Ammon's horn (tissue), 1 donor: ENCODE measurements at regions not wholly inside any gene's neighbourhood (a gene's known extent, or its start where the extent isn't known, plus 50 kb on each side); places are given as distances from the start of the nearest gene placed in this dataset.
"Not testable (repeated sequence)": the region's sequence is repeated elsewhere in the genome, so short reads cannot be mapped to it uniquely, and the experiment has no call there.

Experiments used
- DNase-seq: peaks from one replicate; pipeline ENCODE4 v3.0.0-alpha.2; 2016; ENCODE audit warnings: low spot score

DNA sequence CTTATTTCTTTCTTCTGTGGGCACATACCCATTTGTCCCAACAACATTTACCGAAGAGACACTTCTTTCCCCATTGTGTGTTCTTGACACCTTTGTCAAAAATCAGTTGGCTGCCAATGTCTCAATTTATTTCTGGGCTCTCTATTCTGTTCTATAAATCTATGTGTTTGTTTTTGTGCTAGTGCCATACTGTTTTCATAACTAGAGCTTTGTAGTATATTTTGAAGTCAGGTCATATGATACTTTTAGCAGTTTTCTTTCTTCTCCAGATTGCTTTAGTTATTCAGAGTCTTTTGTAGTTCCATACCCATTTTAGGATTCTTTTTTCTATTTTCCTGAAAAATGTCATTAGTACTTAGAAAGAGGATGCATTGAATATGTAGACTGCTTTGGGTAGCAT lies 1276.3 kb downstream of the SLITRK1 start:
- no peak for DNase-seq

DNA sequence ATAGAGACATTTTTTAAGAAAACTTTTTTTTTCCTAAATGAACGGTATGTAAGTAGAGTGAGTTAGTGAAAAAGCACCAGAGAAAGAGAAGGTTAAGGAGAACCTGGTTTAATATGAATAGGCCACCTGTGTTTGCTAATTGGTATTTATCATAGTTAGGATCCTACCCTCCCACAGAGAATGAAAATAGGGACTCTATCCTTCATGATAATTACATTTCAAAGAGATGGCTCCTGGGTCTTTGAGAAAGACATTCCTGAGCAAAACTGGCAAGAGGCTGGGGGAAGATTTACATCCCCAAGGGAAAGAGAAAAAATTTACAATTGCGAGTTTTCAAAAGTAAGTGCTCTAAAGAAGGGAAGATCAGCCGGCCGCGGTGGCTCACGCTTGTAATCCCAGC lies 1284.5 kb downstream of the SLITRK1 start:
- DNase-seq = no peak

DNA sequence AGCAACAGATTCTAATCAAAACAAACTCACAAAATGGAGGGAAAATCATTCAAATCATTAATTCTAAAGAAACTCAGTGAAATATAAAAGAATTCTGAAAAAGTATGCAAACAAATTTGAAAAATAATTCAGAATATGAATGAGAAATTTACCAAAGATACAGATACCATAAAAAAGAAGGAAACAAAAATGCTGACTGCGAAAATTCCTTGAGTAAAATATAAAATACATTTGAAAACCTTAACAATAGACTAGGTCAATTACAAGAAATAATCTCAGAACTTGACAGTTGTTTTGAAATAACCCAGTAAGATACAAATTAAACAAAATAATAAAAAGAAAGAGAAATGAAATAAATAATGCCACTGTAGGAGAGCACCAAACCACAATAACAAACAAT lies 1289.0 kb downstream of the SLITRK1 start:
- DNase-seq = no peak

DNA sequence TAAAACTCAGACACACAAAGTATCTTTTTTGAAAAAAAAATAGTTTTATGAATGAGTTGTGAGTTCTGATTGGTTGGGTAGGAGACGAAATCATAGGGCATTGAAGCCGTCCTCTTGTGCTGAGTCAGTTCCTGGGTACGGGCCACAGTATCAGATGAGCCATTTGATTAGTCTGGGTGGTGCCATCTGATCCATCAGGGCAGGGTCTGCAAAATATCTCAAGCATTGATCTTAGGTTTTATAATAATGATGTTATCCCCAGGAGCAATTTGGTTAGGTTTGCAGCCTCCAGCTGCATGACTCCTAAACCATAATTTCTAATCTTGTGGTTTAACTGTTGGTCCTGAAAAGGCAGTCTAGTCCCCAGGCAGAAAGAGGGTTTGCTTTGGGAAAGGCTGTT lies 1310.6 kb downstream of the SLITRK1 start:
- DNase-seq = no peak

DNA sequence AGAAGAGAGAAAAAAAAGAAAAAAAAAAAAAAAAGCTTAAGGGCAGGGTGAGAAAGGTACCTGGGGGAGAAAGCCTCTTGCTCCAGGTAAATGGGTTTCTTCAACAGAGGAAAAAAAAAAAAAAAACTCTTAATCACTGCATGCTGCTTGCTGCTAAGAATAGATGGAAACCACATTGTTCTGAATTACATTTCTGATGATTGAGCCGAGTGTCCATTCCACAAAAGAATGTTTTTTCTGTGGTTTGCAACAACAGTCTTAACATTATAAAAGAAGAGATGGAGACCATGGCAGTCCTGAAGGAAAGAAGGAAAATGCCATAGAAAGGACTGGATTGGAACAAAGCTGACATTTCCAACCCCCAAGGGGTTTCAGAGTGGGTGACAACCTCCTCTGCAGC lies 1312.7 kb downstream of the SLITRK1 start:
- DNase-seq = no peak

DNA sequence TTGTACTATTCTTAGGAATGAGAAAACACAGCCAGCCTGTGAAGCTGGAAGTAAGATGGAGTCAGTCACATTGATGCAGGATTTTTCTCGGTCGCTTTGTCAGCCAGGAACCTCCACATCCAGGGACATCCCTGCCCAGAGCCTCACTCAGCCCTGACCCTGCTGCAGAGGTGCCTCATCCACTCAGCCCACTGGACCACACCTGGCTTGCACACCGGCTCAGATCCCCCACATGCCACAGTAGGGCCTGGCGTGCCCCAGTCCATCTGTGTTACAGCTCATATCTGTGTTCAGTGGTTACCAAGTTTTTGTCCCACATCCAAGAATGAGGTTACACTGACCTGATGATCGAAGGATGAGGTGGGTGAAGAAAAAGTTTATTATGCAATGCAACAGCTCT lies 1315.4 kb downstream of the SLITRK1 start:
- no peak for DNase-seq

DNA sequence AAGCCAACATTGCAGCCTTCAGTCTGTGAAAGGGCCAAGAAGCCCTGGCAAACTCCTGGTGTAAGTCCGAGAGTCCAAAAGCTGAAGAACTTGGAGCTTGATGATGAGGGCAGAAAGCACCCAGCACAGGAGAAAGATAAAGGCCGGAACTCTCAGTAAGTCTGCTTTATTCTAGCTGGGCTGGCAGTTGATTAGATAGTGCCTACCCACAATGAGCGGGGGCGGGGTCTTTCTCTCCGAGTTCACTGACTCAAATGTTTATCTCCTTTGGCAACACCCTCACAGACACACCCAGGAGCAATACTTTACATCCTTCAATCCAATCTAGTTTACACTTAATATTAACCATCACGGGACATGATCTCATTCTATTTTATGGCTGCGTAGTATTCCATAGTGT lies 1317.1 kb downstream of the SLITRK1 start:
- DNase-seq = no peak

DNA sequence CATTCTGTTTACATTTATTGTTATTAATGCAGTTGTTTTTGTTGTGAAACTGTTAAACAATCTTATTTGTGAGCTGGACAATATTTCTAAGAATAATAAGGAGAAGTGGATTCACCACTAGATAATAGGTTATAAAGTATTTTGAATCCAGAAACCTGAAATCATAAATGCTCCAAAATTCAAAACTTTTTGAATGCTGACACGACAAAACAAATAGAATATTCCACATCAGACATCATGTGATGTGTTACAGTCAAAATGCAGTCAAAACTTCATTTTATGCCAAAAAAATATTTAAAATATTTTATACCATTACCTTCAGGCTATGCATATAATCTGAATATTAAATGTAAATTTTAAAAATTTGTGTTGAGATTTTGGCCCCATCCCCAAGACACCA lies 1321.4 kb downstream of the SLITRK1 start:
- no peak for DNase-seq

DNA sequence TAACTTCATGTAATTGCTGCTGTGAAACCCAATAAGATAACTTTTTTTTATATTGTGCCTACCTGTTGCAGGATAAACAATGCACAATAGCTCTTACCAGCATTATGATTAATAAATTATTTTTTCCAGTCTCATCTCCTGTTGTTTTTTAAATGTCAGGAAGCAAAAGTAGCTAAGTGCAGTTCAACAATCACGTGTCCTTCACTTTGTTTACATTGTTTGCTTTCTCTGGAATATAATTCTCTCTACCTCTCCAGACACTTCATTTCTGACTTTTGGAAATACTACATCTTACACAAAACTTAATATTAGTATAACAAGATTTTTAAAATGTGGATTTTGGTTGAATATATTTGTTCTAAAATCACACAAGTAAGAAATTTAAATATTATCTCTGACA lies 1359.4 kb downstream of the SLITRK1 start:
- no peak for DNase-seq

DNA sequence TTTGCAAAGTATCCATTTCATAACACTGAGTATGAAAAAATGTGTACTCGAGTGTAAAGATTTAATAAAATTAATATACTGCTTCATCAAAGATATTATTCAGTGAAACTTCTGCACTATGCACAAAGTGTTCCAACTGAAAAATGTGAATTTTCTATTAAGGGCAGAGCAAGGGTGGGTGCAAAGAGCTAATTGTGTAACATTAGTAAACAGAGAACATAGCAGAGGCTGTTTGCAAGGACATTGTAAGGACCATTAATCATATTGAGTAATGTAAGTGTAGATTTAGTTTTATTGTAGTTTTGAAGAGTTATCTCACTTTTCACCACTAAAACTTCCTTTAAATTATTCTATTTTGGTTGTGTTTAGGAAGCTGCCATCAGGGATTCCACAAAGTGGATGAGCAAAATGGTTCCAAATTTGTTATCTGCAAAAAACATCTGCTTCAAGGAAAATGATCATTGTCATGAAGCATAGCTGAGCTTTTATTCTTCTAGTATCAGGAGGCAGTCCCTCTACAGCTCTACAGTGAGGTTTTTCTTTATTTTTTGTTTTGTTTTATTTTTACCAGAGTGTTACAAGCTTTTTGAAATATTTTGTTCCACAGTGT lies 1375.4 kb downstream of the SLITRK1 start:
- no peak for DNase-seq

DNA sequence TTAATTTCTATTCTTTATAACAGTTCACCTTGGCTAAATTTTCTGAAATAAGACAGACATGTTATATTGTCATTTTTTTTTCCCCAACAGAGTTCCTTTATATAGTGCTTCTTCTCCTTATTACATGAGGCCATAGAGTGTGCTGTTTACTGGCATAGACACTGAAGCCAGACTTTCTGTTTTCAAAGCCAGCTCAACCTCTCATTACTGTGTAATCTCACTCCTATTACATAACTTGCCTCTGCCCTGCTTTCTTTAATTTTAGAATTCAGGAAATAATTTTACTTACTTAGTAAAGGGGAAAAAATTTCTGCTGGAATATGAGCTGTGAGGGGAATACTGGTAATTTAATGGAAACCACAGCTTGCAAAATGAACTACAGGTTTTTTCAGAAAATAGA lies 1380.4 kb downstream of the SLITRK1 start:
- no peak for DNase-seq

DNA sequence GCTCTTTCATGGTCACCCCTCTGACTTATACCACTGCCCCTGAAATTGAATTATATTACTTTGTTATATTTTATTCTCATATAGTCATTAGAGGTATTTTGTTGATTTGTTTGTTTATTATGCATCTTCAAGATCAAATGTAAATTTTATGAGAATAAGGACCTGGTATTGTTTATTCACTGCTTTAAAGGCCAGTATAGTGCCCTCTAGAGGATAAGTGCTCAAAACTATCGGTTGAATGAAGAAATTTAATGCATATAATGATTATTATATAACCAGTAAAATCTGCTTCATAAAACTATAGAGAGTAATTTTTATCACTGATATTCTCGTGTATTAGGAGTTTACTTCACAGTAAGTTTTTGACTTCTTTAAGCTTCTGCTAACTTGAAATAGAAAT lies 1401.9 kb downstream of the SLITRK1 start:
- no peak for DNase-seq

DNA sequence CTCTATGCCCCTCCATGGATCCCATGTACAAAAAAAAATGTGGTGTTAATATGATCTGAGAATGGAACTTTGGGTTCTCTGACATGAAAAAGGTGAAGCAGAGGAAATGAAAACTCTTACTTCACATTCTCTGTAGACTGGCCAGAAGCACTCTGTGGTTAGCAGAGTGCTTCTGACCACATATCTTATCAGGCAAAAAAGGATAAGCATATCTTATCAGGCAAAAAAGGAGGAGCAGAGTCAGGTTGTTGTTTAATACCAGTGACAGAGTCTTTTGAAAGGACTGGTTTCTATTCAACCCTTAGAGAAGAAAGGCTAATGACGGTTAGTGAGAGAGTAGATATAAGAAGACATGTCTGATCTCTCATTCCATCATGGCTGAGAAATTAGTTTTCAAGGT lies 1404.8 kb downstream of the SLITRK1 start:
- DNase-seq = no peak

DNA sequence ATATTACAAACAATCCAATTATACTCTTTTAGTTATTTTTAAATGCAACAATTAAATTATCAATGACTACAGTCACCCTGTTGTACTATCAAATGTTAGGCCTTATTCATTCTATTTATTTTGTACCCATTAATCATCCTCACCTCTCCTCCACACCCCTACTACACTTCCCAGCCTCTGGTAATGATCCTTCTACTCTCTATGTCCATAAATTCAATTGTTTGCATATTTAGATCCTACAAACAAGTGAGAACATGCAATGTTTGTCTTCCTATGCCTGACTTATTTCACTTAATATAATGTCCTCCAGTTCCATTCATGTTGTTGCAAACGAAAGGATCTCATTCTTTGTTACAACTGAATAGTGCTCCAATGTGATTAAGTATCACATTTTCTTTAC lies 1414.6 kb downstream of the SLITRK1 start:
- DNase-seq = no peak

DNA sequence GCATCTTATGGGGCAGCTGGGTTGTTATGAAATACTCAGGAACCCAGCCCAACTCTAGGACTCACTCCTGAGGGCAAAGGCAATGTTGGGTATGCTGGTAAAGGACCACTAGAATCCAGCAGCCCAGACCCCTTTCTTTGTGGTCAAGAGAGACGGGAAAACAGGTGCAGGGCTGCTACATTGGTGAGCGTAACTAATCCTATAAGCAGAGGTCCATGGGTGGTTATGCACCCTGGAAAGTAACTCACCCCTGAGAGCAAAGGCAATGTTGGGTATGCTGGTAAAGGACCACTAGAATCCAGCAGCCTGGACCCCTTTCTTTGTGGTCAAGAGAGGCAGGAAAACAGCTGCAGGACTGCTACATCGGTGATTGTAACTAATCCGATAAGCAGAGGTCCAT lies 1422.7 kb downstream of the SLITRK1 start:
- not testable (repeated sequence) for DNase-seq

DNA sequence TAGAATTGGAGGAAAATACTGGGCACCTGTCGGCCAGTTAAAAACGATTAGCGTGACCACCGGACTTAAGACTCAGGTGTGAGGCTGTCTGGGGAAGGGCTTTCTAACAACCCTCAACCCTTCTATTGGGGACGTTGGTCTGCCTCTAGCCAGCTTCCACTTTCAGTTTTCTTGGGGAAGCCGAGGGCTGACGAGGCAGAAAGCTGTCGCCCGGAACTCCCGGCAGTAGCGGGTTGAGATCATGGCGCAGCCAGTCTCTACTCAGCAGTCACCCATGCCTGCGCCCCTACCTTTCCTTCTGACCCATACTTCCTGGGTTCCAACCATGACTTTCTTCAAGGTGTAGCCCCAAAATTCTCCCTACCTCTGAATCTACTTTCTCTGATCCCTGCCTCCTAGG lies 1424.1 kb downstream of the SLITRK1 start:
- DNase-seq = no peak

DNA sequence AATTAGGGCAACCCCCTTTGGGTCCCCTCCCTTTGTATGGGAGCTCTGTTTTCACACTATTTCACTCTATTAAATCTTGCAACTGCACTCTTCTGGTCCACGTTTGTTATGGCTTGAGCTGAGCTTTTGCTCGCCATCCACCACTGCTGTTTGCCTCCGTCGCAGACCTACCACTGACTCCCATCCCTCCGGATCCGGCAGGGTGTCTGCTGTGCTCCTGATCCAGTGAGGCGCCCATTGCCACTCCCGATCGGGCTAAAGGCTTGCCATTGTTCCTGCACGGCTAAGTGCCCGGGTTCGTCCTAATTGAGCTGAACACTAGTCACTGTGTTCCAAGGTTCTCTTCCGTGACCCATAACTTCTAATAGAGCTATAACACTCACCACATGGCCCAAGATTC lies 1424.7 kb downstream of the SLITRK1 start:
- not testable (repeated sequence) for DNase-seq

DNA sequence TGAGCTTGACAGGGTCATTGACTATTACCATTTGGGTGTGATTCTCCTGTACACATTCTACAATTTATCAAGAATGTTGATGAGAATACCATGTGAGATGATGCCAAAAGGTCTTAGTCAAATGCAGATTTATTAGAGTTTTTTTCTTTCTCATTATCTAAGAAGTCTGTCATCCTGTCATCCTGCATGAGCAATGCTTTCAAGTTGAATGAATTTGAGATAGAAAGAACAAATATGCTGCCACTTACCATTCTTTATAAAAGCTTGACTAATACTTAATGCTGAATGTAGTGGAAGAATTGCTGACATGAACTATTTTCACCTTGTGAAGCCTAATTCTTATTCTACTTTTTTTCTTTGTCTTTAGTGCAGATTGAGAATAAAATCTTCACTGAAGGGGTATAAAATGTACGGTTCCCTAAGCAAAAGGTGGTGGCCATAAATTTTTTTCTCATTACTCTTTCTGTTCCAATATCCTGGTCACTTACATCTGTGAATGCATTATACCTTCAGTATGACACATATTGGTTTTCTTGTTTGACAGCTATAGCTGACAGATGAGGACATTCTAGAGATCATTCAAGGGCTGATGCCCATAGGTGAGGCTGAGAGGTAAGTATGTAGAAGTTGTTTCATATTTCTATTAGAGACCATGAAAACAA lies 1434.7 kb downstream of the SLITRK1 start:
- DNase-seq = no peak

DNA sequence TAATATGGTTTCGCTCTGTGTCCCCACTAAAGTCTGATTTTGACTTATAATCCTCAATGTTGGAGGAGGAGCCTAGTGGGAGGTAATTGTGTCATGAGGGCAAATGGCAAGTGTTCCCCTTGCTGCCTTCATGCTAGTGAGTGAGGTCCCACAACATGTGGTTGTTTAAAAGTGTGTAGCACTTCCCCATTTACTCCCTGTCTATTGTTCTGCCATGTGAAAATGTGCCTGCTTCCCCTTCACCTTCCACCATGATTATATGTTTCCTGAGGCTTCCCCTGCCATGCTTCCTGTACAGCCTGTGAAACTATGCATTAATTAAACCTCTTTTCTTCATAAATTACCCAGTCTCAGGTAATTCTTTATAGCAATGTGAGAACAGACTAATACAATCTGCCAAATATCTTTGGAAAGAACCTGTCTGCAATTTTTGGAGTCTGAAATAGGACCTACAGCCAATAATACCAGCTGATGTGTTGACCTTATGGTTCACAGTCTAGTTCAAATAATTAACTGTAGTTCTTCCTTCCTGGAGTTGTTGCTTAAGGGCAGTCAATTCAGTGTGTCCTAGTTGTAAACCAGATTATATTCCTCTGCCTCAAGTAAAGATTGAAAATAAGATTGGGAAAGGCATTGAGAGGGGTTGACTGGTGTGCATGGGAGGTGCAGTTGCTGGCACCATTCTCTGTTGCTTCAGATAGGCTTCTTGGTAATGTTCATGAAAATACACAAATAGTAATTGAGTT lies 1442.9 kb downstream of the SLITRK1 start:
- no peak for DNase-seq

DNA sequence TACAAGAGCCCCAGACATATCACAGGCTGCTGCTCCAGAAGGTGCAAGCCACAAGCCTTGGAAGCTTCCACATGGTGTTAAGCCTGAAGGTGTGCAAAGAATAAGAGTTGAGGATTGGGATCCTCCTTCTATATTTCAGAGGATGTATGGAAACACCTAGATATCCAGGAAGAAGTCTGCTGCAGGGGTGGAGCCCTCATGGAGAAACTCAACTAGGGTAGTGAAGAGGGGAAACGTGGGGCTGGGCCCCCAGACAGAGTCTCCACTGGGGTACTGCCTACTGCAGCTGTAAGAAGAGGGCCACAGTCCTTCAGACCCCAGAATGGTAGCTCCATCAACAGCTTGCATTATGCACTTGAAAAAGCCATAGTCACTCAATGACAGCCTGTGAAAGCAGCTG lies 1444.0 kb downstream of the SLITRK1 start:
- no peak for DNase-seq

DNA sequence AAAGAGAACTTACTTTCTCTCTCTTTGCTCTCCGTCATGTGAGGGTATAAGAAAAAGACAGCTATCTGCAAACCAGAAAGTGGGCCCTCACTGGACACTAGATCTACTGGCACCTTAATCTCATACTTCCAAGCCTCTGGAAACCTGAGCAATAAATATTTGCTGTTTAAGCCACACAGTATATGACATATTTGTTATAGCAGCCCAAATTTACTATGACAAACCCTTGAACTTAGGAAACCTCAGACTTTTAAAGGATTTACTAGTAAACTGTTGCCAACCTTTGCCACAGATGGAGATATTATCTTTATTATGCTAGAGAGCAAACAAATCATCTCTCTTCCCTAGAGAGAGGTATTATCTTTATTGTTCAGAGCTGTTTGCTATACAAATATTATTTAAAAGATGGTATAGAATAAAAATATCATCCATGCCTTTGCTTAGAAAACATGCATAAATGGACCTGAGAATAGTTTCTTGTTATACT lies 1446.1 kb downstream of the SLITRK1 start:
- DNase-seq = no peak

DNA sequence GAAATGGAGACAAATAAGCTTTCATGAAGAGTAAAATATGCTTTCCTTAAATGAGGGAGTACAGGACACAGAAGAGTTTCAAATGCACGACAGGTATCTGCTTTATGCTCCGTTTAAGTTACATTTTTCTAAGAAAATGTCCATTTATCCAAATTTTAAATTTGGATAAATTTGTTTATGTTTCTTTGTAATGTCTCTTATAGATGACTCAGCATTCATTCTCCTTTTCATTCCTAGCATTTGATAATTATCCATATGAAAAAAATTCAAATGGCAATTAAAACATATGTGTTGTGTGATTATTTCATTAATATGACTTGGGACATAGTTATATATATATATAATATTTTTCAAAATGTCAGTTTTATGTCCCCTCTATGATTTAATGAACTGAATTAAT lies 1449.3 kb downstream of the SLITRK1 start:
- DNase-seq = no peak

DNA sequence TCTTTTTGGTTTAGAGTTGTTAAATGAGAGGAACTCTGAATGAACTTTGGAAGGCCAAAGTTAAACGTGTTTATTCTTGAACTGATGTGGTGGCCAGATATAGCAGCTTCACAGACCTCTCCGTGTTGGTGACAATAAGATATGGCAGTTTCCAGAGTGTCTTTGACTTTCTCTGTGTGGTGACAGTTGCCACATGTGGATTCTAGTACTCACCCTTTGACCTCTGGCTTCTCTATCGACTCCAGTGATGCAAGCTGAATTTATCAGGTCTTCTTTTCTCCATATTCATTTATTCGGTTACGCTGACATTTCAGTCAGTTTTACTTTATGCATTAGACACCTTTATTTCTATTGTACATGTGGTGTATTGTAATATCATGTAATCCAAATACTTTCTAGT lies 1469.5 kb downstream of the SLITRK1 start:
- no peak for DNase-seq
